Panc1 (cell line): ENCODE measurements at regions not wholly inside any gene's neighbourhood (a gene's known extent, or its start where the extent isn't known, plus 50 kb on each side); places are given as distances from the start of the nearest gene placed in this dataset.

Experiments
- ATAC-seq: fragments of 200-7000 bp; cut with Tn5 transposase; 2 replicates; pipeline ENCODE4 v1.9.1; 2020; ENCODE audit warnings: mild to moderate bottlenecking, moderate library complexity
- BruUV-seq: library from RNA; stranded (reverse); fragments of 400-500 nt; replicated peaks from 2 replicates; lab custom pipeline; 2021; lab: Mats Ljungman, UMichigan
- CTCF ChIA-PET: fragments of 300-600 bp; sonication (Branson Sonifier 250); formaldehyde crosslinking; loops from one replicate; lab custom pipeline; 2022; ENCODE audit warnings: antibody characterized with exemption; lab: Charles Lee
- POLR2A ChIA-PET: fragments of 300-600 bp; sonication (Branson Sonifier 250); formaldehyde crosslinking; loops from one replicate; lab custom pipeline; 2022; ENCODE audit warnings: antibody characterized with exemption; lab: Charles Lee
- DNase-seq: peaks from one replicate; pipeline ENCODE4 v3.0.0-alpha.2; 2010; ENCODE audit warnings: low read depth, low spot score
- H3K27ac ChIP-seq: 2 replicates; pipeline ENCODE4 v1.5.1; 2011; ENCODE audit warnings: mild to moderate bottlenecking, low read length, inconsistent platforms
- H3K27me3 ChIP-seq: fragments of 200-500 bp; sonication (Bioruptor generic); 2 replicates; pipeline ENCODE4 v1.6.0; 2014; ENCODE audit warnings: low read length, inconsistent platforms; ENCODE audit not compliant: control insufficient read depth, insufficient read depth
- H3K36me3 ChIP-seq: fragments of 200-500 bp; sonication (Bioruptor generic); 2 replicates; pipeline ENCODE4 v1.5.1; 2014; ENCODE audit warnings: inconsistent platforms, mild to moderate bottlenecking, low read length, moderate library complexity; ENCODE audit not compliant: control insufficient read depth, insufficient read depth
- H3K4me1 ChIP-seq: 2 replicates; pipeline ENCODE4 v1.5.1; 2011; ENCODE audit warnings: inconsistent platforms, mild to moderate bottlenecking, low read length, moderate library complexity; ENCODE audit not compliant: control insufficient read depth, insufficient read depth
- H3K4me3 ChIP-seq, 2 experiments: 2 replicates each; pipeline ENCODE4 v1.5.1; 2011 to 2012; ENCODE audit warnings: low read depth in 2 of 2, low read length in 2 of 2, mild to moderate bottlenecking in 2 of 2, inconsistent platforms in 1 of 2, moderate library complexity in 1 of 2
- H3K9me3 ChIP-seq: fragments of 200-500 bp; sonication (Bioruptor generic); 2 replicates; pipeline ENCODE4 v1.5.1; 2014; ENCODE audit warnings: low read depth, mild to moderate bottlenecking, inconsistent platforms, low read length, moderate library complexity; ENCODE audit not compliant: control insufficient read depth, insufficient read depth
- POLR2AphosphoS5 ChIP-seq: IDR thresholded peaks from 2 replicates; pipeline ENCODE4 v1.6.1; 2012; ENCODE audit warnings: mild to moderate bottlenecking, low read depth, low read length, moderate library complexity
- SIN3A ChIP-seq: IDR thresholded peaks from 2 replicates; pipeline ENCODE4 v1.6.1; 2012; ENCODE audit warnings: low read depth, mild to moderate bottlenecking, low read length, moderate library complexity, borderline replicate concordance; ENCODE audit not compliant: insufficient read depth
- TCF7L2 ChIP-seq: IDR thresholded peaks from 2 replicates; pipeline ENCODE4 v1.6.1; 2011; ENCODE audit warnings: mild to moderate bottlenecking, low read depth, low read length, inconsistent platforms
- in situ Hi-C: cut with HindIII; loops from 2 replicates; pipeline ENCODE4 v1.10.0; 2016; ENCODE audit warnings: low sequenced_read_pairs, low pct_unique_long_range_greater_than_20kb
- intact Hi-C: fragments of 100-400 bp; cut with micrococcal nuclease; formaldehyde crosslinking; loops from one replicate; pipeline ENCODE4 v1.10.0; 2022; ENCODE audit not compliant: unreplicated experiment
- TF ChIP-seq, protein P1 (sequence below), 2 experiments: IDR thresholded peaks; 2 replicates each; pipeline ENCODE4 v1.6.1; 2011 to 2012; ENCODE audit warnings: low read depth in 2 of 2, control low read depth in 1 of 2, low read length in 1 of 2, mild to moderate bottlenecking in 1 of 2, moderate library complexity in 1 of 2; ENCODE audit not compliant: insufficient read depth in 1 of 2
- TF ChIP-seq, protein P2 (sequence below): fragments of 450-650 bp; IDR thresholded peaks from 2 replicates; pipeline ENCODE4 v1.5.1; 2017; ENCODE audit warnings: mild to moderate bottlenecking

DNA sequence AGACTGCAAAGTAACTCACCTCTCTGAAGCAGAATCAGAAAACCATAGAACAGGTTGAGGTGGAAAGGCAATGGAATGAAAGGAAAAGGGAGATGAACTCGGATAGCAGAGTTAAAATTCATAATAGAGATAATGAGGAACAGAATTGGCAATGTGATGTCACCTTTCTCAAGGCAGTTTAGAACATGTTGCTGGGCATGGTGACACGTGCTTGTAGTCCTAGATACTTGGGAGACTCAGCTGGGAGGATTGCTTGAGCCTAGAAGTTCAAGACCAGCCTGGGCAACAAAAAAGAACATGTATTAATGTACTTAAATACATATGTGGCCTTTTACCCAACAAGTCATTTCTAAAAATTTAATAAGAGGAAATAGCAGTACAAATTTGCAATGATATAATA is 81.6 kb upstream of the MIER3 start:
- H3K9me3 ChIP-seq = no peaks in the 10 kb centered on the region
- H3K36me3 ChIP-seq = no peaks in the 10 kb centered on the region
- in situ Hi-C loops = no loop called here
- POLR2A ChIA-PET = no interaction called here
- ATAC-seq = no peak
- BruUV-seq = no TSS peak
- H3K27ac ChIP-seq = no peak overlapping the region
- H3K4me3 ChIP-seq = no peak overlapping the region
- H3K27me3 ChIP-seq = no peaks in the 10 kb centered on the region
- CTCF ChIA-PET = no interaction called here
- no peak for DNase-seq
- TF ChIP-seq SIN3A = no peak
- TF ChIP-seq POLR2AphosphoS5 = no peak
- TF ChIP-seq, protein P1, sequence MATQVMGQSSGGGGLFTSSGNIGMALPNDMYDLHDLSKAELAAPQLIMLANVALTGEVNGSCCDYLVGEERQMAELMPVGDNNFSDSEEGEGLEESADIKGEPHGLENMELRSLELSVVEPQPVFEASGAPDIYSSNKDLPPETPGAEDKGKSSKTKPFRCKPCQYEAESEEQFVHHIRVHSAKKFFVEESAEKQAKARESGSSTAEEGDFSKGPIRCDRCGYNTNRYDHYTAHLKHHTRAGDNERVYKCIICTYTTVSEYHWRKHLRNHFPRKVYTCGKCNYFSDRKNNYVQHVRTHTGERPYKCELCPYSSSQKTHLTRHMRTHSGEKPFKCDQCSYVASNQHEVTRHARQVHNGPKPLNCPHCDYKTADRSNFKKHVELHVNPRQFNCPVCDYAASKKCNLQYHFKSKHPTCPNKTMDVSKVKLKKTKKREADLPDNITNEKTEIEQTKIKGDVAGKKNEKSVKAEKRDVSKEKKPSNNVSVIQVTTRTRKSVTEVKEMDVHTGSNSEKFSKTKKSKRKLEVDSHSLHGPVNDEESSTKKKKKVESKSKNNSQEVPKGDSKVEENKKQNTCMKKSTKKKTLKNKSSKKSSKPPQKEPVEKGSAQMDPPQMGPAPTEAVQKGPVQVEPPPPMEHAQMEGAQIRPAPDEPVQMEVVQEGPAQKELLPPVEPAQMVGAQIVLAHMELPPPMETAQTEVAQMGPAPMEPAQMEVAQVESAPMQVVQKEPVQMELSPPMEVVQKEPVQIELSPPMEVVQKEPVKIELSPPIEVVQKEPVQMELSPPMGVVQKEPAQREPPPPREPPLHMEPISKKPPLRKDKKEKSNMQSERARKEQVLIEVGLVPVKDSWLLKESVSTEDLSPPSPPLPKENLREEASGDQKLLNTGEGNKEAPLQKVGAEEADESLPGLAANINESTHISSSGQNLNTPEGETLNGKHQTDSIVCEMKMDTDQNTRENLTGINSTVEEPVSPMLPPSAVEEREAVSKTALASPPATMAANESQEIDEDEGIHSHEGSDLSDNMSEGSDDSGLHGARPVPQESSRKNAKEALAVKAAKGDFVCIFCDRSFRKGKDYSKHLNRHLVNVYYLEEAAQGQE (IDR thresholded peaks at IDR 0.05; ENCODE audit: insufficient read depth in 1 of 2, low read depth in 2 of 2, low read length in 1 of 2) = no peak
- TF ChIP-seq, protein P2, sequence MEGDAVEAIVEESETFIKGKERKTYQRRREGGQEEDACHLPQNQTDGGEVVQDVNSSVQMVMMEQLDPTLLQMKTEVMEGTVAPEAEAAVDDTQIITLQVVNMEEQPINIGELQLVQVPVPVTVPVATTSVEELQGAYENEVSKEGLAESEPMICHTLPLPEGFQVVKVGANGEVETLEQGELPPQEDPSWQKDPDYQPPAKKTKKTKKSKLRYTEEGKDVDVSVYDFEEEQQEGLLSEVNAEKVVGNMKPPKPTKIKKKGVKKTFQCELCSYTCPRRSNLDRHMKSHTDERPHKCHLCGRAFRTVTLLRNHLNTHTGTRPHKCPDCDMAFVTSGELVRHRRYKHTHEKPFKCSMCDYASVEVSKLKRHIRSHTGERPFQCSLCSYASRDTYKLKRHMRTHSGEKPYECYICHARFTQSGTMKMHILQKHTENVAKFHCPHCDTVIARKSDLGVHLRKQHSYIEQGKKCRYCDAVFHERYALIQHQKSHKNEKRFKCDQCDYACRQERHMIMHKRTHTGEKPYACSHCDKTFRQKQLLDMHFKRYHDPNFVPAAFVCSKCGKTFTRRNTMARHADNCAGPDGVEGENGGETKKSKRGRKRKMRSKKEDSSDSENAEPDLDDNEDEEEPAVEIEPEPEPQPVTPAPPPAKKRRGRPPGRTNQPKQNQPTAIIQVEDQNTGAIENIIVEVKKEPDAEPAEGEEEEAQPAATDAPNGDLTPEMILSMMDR = no peak
- TF ChIP-seq TCF7L2 = no peak
- intact Hi-C loops = no loop called here
- no peaks in the 10 kb centered on the region for H3K4me1 ChIP-seq

DNA sequence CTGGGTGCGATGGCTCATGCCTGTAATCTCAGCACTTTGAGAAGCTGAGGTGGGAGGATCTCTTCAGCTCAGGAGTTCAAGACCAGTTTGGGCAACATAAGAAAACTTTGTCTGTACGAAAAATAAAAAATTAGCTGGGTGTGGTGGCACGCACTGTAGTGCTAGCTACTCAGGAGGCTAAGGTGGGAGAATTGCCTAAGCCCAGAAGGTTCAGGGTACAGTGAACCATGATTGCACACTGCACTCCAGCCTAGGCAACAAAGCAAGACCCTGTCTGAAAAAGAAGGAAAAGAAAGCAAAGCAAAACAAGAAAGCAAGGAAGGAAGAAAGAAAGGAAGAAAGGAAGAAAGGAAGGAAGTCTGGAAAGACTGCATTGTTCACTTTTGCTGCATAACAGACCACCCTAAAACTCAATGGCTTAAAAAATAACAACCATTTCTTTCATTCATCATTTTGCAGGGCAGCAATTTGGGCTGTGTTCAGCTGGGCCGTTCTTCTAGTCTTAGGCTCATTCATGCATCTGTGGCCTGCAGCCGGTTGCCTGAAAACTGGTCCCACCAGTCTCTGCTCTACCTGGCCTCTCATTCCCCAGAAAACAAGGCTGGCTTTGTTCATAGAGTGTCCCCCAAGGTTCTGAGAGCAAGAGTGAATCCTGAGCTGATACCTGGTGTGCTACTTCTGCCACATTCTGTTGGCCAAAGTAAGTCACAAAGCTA is 82.4 kb upstream of the MIER3 start:
- CTCF ChIA-PET = no interaction called here
- no peak for ATAC-seq
- Histone ChIP-seq H3K27ac (no peak overlapping the region), H3K9me3 (no peaks in the 10 kb centered on the region), H3K36me3 (no peaks in the 10 kb centered on the region), H3K4me1 (no peaks in the 10 kb centered on the region), H3K4me3 (no peak overlapping the region), H3K27me3 (no peaks in the 10 kb centered on the region)
- in situ Hi-C loops = no loop called here
- intact Hi-C loops = no loop called here
- no peak for DNase-seq
- POLR2A ChIA-PET = no interaction called here
- TF ChIP-seq, protein P1 (IDR thresholded peaks at IDR 0.05; ENCODE audit: insufficient read depth in 1 of 2, low read depth in 2 of 2, low read length in 1 of 2) = no peak
- TF ChIP-seq TCF7L2 (no peak), SIN3A (no peak), POLR2AphosphoS5 (no peak)
- TF ChIP-seq, protein P2 = no peak
- BruUV-seq = no TSS peak
